ENCODE measurements at regions not wholly inside any gene's neighbourhood (a gene's known extent, or its start where the extent isn't known, plus 50 kb on each side); places are given as distances from the start of the nearest gene placed in this dataset.
"Not testable (repeated sequence)": the region's sequence is repeated elsewhere in the genome, so short reads cannot be mapped to it uniquely, and the experiment has no call there.

DNA sequence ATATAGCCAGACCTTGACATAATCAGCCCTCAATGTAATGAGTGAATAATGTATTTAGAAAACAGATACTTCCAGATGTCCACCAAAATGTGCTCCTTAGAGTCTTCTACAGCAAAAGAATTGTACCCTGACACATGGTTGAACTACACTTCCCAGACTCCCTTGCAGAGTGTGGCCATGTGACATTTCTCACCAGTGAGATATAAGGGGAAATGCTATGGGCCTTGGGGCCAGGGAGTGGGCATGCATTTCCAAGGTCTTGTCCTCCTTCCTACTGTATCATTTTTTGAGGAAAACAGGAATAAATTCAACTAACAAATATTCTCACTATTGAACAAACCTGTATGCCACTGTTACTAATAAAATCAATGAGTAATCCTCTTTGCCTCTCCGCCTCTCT is 211.4 kb upstream of the SMLR1 start:
- no peak for DNase-seq

DNA sequence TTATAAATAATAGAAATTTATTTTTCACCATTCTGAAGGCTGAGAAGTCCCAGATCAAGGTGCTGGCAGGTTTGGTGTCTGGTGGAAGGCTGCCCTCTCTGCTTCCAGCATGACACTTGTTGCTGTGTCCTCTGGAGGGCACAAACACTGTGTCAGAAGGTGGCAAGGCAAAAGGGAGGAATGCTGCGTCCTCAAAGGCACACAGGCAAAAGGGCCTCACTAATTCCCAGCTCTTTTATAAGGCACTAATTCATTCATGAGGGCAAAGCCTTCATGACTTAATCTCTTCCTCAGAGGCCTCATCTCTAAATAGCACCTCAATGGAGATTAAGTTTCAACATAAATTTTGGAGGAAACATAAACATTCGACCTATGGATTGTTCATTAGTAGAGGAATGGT is 209.5 kb upstream of the SMLR1 start:
- no peak for DNase-seq

DNA sequence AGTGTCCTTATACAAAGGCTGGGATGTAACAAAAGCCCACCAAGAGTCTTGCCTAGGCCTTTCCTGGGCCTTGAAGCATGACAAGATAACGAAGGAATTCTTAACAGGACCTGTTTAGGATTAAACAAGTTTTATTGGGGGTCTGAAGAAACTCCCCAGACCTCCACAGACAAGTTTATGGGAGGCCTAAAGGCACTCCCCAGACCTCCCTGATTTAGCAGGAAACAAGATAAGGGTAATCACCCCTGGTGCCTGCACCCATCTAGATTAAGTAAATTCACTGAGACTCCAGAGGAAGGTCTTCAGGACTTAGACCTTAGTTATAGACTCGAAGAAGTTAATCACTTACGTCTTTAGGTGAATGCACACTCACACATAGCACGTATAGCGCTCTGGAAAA is 208.4 kb upstream of the SMLR1 start:
- not testable (repeated sequence) for DNase-seq

DNA sequence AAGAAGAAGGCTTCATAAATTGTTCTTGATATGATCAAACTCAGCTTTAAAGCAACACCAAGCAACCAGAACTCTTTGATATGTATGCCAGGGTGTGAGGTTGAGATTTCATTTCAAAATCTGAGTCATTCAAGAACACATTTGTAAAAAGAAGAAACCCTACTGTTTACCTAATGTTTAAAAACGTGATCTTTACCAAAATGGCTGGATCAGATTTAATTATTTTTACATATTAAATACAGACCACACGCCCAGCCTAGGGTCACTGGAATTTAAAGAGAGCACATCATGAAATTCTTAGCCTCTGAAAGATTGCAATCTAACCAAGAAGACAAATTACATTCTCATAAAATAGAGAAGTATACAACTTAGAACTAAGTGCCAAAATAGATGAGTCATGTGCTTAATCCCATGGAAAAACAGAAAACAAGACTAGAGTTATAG is 206.8 kb upstream of the SMLR1 start:
- DNase-seq: no peak

DNA sequence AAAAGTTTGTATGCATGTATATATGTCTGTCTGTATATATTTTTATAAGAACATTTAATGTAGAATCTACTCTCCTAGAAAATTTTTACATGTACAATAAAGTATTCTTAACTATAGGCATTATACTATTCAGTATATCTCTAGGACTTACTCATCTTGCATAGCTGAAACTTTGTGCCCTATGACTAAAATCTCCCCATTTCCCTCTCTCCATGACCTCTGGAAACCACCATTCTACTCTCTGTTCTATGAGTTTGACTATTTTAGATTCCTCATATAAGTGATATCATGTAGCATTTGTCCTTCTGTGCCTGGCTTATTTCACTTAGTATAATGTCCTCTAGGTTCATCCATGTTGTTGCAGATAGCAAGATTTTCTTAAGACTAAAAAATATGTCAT is 205.1 kb upstream of the SMLR1 start:
- no peak for DNase-seq

DNA sequence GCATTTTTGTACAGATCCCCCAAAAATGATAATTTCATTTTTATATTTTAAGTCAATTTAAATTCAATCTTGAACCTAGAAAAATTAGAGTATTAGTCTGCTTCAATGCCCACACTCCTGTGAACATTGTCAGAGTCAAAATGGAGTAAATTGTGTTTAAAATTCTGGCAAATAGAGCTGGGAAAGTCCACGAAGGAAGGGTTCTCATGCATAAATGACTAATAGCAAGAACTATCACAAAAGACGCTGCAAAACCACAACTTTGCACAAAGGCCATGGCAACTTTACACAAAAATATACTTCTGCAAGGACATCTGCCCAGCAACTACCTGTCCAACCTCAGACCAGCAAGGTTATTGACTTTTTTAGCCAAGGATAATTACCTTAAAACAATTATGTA is 203.2 kb upstream of the SMLR1 start:
- no peak for DNase-seq

DNA sequence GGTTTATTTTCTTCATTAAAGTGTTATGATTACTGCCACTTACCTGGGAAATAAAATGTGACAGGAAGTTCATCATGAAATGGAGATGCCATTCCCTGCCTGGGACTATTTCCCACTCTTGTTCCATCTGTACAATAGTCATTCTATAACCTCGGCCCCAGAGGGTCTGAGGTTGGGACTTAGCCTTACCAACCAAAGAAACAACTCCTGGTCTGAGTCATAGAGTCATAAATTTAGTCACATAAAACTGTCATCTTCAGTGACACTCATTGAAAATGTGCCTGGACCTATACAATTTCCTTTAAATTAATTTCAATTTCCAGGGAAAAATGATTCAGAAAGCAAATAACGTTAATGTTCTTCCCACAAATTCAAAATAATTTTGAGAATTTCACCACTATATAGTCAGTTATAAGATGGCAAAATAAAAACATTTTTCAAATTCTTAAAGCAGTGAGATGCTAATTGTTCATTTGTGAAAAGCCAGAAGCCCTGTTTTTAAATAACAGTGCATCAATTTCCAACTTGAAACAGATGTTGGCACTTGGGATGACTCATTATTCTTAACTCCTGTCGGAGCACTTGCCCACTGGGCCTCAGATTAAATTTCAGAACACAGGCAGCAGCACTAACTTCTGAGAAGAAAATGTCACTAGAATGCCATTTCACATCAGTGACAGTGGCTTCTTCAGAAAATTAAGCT is 201.2 kb upstream of the SMLR1 start:
- no peak for DNase-seq

DNA sequence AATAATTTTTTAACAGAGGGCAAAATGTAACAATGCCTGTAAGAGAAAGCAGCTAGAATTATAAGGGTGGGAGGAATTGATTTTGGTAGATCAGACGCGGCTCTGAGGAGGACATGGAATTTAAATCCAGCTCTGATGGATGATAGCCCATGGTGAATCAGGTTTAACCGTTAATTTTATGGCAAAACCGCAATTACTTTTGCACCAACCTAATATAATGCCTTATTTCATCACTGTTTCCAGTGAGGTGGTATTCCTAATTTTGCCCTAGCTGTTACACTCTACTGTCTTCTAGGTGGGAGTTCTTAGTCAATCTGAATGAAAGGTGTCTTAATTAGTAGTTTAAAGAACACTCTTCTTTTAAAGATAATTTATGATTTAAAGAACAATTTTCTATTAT is 198.3 kb upstream of the SMLR1 start:
- no peak for DNase-seq

DNA sequence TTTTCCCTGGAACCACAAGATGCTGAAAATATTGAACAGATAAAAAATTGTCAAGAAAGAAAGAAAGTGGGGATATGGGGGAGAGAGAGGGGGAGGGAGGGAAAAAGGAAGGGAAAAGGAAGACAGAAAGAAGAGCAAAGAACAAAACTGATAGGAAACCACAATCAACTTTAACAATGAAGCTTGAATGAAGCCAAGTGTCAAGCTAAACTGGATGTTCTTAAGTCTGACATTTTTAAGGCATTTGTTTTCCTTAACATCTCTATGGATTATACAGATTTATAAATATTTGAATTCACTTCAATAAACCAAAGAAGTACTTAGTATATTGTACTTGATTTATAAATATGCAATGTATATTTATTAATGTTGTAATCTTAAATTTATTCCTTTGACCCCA is 197.6 kb upstream of the SMLR1 start:
- DNase-seq: no peak

DNA sequence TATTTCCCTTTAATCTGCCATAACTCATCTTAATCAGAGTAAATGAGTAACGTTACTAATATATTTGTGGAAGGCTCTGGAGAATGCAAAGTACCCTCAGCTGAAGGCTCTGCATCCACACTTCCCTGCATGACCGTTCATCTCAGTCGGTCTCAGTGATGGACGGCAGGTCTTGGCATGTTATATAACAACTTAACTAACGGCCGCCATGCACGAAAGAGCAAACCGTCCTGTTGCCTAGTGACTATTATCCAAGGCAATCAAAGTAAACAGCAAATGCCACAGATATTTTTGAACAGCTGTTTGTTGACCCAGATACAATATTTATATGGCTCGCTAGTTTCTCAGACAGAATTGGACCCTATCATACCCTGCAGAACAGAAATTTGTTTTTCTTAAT is 194.9 kb upstream of the SMLR1 start:
- no peak for DNase-seq

DNA sequence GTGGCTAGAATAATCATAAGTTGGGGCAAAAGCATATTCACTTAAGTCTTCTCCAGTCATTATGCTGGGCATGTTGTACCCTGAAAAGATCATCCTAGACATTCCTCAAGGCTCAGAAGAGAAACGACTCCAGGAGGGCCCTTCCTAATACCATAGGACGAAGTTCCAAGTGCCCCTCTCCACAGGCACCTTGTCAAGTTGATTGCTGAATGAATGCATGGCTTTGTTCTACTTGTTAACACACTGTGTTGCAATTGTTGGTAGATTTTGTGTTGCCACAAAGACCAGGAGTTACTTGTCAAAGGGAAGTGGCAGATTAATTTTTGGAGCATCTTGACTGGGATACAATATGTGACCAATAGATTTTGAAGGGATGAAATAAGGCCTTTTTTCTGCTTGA is 194.3 kb upstream of the SMLR1 start:
- no peak for DNase-seq

DNA sequence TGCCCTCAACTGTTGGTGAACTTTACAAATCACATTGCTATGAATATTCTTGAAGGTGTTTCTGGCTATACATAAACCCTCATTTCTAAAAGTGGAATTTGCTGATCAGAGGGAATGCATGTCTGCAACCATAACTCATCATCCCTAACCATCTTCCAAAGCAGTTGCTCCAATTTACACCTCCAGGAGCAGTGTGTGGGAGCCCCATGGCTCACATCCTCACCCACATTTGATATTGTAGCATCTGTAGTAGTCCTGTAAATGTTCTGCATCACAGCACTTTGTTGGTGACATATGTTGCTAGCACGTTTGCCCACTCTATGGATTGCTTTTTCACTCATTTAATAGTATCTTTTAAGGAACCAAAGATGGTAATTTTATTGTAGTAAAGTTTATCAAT is 183.8 kb upstream of the SMLR1 start:
- no peak for DNase-seq

DNA sequence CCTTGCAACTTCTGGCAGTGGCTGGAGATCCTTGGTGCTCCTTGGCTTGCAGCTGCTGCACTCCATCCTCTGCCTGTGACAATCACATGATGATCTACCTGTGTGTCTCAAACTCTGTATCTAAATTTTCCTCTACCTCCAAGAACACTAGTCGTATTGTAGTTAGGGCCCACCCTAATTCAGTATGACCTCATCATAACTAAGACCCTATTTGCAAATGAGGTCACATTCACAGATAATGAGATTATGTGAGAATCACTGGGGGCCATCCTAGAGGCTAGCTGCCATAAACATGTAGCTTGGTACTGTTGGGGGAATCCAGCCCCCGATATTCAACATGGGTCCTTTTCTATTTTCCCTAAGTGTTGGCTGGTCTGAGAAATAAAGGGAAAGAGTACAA is 183.0 kb upstream of the SMLR1 start:
- DNase-seq: no peak

DNA sequence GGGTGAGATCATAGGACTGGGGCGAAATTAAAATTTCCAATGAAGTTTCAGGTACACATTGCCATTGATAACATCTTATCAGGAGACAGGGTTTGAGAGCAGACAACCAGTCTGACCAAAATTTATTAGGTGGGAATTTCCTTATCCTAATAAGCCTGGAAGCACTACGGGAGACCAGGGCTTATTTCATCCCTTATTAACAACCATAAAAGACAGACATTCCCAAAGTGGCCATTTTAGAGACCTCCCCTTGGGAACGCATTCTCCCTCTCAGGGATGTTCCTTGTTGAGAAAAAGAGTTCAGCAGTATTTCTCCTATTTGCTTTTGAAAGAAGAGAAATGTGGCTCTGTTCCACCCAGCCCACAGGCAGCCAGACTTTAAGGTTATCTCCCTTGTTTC is 182.4 kb upstream of the SMLR1 start:
- not testable (repeated sequence) for DNase-seq

DNA sequence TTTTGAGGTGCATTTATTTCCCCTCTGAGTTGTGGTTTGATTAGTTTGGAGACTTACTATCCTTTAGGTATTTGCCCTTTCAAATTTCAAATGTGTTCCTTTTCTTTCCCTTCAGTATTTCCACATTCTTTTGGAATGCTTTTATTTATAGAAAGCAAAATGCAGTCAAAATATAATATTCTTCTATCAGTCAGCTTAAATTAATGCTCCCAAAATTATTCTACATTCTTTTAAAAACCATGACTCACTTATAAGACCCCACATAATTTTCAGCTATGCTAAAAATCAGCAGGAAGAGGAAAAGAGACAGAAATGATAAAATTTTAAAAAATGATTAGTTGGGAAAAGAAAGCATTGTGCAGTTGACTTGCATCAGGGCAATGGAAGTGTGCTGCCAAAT is 180.0 kb upstream of the SMLR1 start:
- no peak for DNase-seq

DNA sequence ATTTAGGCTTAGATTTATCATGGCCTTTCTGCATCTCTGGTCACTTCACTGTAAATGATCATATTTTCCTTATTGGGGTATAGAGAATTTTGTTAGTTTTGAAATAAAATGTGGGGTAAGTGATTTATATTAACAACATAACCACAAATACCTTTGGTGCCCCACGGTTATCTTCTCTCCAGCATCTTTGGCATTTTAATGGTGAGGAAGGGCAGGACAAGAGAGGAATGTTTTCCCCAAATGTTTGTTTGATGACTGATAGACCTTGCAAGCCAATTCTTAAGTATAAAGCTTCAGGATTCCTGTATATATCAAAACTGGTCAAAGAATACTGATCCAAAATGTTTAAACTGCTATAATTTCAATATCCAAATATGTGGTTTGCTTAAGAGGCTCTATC is 171.6 kb upstream of the SMLR1 start:
- no peak for DNase-seq

DNA sequence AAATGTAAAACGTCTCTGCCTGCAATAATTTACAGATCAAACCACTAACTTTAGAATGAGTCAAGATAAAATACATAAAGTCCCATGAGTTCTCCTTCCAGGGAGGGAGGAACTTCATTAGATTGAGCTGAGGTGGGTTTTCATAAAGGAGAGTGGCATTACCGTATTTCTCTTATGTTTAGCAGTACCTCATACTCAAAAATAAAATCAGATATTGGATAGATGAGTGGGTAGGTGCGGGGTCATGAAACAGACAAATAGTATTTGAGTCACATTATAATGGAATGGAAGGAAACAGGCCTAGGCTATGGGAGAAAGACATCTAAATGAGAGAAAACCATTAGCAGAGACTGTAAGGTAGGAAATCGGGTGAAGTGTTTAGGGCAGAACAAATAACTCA is 166.1 kb upstream of the SMLR1 start:
- no peak for DNase-seq

DNA sequence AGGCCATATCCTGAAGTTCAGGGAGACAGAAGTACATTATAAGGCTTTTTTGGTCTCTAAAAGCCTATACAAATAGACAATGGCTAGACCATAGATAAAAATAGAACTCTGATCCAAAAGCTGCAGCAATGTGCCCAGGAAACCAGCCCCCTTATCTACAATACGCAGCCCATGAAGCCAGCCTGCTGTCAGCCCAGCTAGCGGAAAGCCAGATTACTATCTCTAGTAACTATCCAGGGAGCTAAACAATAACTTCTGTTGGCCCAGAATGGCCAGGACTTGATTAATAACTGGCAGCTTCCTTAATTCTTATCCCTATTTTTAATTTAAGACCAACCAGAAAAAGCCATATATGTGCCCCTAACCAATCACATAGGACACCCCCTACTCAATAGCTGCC is 160.4 kb upstream of the SMLR1 start:
- no peak for DNase-seq

DNA sequence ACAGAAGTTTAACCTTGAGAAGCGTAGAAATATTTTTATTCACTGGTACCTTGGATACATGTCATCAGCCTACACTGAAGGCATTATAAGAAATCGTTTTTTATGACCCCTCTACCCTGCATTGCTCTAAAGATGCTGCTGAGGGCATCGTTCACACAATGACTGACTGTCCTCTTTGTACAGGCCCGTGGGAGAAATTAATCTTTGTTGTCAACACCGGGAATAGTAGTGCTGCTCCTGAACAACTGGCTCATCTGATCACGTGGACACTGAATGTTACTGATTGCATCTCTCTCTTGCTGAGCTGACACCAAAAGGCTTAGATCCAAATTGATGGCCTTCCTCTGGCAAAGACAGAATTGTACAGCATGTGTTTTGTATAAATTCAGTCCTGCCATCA is 157.1 kb upstream of the SMLR1 start:
- no peak for DNase-seq

DNA sequence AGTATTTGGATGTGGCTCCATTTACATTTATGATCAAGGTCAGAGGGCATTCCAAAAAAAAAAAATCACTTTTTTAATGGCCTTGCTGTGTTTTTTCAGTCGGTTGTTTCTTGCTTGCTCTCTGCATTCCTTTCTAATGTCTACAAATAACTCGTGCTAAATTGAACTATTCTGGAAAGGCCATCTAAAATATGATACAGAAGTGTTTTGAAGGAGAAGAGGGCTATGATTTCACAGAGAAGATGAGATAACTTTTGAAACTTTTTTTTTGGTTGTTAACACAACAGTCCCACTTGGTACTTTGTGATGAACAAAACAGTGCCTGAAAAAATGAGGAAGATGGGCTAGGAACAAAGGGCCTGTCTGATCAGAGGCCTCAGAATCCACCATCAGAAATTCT is 156.1 kb upstream of the SMLR1 start:
- no peak for DNase-seq

DNA sequence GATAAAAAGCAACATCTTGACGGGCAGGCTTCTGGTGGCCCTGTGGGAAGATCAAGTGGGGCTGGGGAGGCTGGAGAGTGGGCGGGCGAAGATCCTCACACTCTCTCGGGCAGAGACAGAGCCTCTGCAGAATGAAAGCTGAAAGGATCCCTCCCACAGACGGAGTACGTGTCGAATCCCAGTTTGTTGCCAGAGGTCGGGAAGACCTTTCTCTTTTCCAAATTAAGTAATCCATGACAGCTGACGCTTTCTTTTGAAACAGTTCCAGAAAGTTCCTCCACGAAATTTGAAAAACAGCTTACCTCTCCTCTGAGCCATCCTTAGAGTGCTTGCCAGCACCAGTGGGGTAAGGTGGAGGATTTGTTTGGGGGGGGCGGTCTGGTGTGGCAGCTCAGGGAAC is 155.6 kb upstream of the SMLR1 start:
- DNase-seq: no peak

DNA sequence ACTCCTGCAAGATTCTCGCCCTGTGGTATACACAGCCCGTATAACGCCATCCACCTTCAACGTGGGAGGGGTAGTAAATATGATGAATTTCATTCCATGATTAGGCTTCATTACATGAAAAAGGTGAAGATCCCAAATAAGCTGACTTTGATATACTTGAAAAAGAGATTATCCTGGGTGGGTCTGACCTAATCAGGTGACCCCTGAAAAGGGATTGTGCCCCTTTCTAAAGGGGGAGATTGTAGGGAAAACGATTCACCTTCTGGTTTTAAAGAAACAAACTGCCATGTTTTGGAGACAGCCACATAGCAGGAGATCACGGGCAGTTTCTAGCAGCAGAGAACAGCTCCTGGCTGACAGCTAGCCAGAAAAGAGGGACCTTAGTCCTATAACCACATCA is 155.1 kb upstream of the SMLR1 start:
- no peak for DNase-seq

DNA sequence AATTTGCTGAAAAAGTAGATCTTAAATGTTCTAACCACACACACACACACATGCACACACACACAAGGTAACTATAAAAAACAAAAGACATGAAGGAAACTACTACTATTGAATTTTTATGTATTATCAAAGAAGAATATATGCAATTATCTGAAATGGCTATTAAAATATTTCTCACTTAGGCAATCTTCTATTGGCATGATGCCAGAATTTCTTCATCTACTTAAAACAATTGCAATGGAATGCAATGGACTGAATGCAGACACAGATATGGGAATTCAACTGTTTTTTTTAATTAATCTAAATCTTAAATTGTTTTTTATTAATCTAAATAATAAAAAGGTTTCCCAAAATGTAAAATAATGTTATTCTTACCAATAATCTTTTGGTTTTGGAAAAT is 152.6 kb upstream of the SMLR1 start:
- no peak for DNase-seq

DNA sequence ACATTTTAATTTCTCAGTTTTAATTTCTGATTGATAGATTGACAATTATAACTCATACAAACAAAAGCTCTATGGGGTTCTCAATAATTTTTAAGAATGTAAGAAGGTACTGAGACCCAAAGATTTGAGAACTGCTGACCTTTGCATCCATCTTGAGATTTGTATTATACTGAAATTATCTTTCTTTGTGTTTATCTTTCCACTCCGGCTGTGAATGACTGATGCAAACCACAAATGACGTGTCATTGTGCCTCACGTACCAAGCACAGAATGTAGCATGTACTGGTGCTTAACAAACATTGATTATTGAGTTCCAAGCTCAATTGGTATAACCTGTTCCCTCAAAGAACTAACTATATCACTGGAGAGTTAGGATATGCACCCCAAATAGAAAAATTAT is 152.1 kb upstream of the SMLR1 start:
- no peak for DNase-seq

DNA sequence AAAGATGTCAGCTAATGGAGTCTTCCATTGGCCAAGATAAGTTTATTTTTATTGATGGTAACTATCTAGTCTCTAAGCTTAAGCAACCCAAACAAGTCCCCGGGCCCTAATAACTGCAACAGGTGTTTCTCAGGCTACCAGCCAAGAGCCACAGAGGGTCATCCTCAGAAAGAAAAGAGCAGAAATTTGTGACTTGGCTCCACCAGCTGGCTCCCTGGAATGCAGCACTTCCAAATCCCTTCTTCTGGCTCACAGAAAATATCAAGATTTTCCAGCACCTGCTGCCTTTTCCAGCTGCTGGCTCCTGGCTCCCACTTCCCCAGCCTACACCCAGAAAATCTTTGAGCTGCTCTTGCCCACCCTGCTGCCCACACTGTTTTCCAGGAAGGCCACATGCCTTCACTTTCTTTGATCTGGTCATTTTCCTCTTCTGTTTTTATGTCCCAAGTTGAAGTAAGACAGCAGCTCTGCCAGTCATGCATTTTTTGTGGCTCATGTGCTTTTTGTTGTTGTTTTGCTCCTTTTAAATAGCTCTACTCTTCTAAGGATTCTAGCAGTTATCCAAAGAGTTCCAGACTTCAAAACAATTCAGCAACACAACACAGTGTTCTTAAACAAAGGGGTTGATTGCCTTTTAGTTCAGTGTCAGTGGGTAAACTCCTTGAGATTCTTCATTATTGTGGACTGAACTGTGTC is 151.0 kb upstream of the SMLR1 start:
- DNase-seq: no peak

All from activated T-cell treated with anti-CD3 and anti-CD28 coated beads, Interleukin-2, amount 50 U/mL, for 1 hour (primary cell).